Natural killer cell (primary cell): ENCODE measurements at regions not wholly inside any gene's neighbourhood (a gene's known extent, or its start where the extent isn't known, plus 50 kb on each side); places are given as distances from the start of the nearest gene placed in this dataset.

ENCODE experiments used
- ATAC-seq, 3 donors: fragments of 150-1000 bp in 2 of 3; fragments of 200-7000 bp in 1 of 3; cut with Tn5 transposase; 1 replicate in 1 of 3; 2 replicates in 2 of 3; pipeline ENCODE4 v1.10.0; 2021; ENCODE audit warnings: mild to moderate bottlenecking in 2 of 3, moderate library complexity in 2 of 3
- DNase-seq, 2 donors: peaks; one replicate each; pipeline versions ENCODE4 v3.0.0 to v3.0.0-alpha.2; 2013 to 2021; ENCODE audit warnings: mixed read lengths in 1 of 2
- H3K27ac ChIP-seq: one replicate; pipeline ENCODE4 v1.5.1; 2013; ENCODE audit warnings: mild to moderate bottlenecking, low read length
- H3K27me3 ChIP-seq: one replicate; pipeline ENCODE4 v1.6.1; 2013; ENCODE audit warnings: low read length; ENCODE audit not compliant: control insufficient read depth, insufficient read depth
- H3K36me3 ChIP-seq: one replicate; pipeline ENCODE4 v1.6.1; 2013; ENCODE audit warnings: low read length; ENCODE audit not compliant: control insufficient read depth, insufficient read depth
- H3K4me1 ChIP-seq: one replicate; pipeline ENCODE4 v1.6.1; 2013; ENCODE audit warnings: low read length; ENCODE audit not compliant: control insufficient read depth, insufficient read depth
- H3K4me3 ChIP-seq: one replicate; pipeline ENCODE4 v1.5.1; 2013; ENCODE audit warnings: low read length
- H3K9me3 ChIP-seq: one replicate; pipeline ENCODE4 v1.6.1; 2013; ENCODE audit warnings: low read length; ENCODE audit not compliant: control insufficient read depth, insufficient read depth
- H3K27ac Mint-ChIP-seq, 2 donors: one replicate each; pipeline ENCODE4 v1.8.0; 2022; ENCODE audit warnings: mild to moderate bottlenecking in 2 of 2, mixed read lengths in 2 of 2, moderate library complexity in 1 of 2
- H3K27me3 Mint-ChIP-seq, 2 donors: one replicate each; pipeline ENCODE4 v1.8.0; 2022; ENCODE audit warnings: low read depth in 2 of 2, mixed read lengths in 2 of 2
- H3K36me3 Mint-ChIP-seq: one replicate; pipeline ENCODE4 v1.8.0; 2022; ENCODE audit warnings: mixed read lengths
- H3K4me1 Mint-ChIP-seq, 2 donors: one replicate each; pipeline ENCODE4 v1.8.0; 2022; ENCODE audit warnings: mixed read lengths in 2 of 2
- H3K4me3 Mint-ChIP-seq: one replicate; pipeline ENCODE4 v1.8.0; 2022; ENCODE audit warnings: mild to moderate bottlenecking, moderate library complexity, mixed read lengths
- H3K9me3 Mint-ChIP-seq, 2 donors: one replicate each; pipeline ENCODE4 v1.8.0; 2022; ENCODE audit warnings: mixed read lengths in 2 of 2
- WGBS: methylation state at CpG from one replicate; pipeline ENCODE4 v1.1.7; 2013; ENCODE audit warnings: missing lambda C conversion rate; ENCODE audit not compliant: insufficient coverage; 5-methylcytosine and 5-hydroxymethylcytosine counted together
- intact Hi-C: fragments of 100-400 bp; cut with micrococcal nuclease; formaldehyde crosslinking; loops from one replicate; pipeline ENCODE4 v1.14.2; 2022
- TF ChIP-seq, protein P1 (sequence below): fragments of 200-600 bp; IDR thresholded peaks from one replicate; pipeline ENCODE4 v1.8.0; 2022; ENCODE audit warnings: antibody characterized with exemption

GRCh38 chr9:3012842-3013241 is 168.9 kb upstream of the PUM3 start:
- H3K4me3 ChIP-seq, result no peak overlapping the region
- H3K27ac ChIP-seq, result no peak overlapping the region
- ATAC-seq (no peak), DNase-seq (no peak)
- Mint-ChIP-seq H3K27ac (no peak overlapping the region), H3K4me1 (no peaks in the 10 kb centered on the region), H3K36me3 (no peaks in the 10 kb centered on the region), H3K9me3 (no peaks in the 10 kb centered on the region), H3K27me3 (peaks cover 0 to 3% of the 10 kb centered on the region in 2 donors), H3K4me3 (no peak overlapping the region)
- H3K9me3 ChIP-seq, result no peaks in the 10 kb centered on the region
- no peaks in the 10 kb centered on the region for H3K27me3 ChIP-seq
- H3K4me1 ChIP-seq, result no peaks in the 10 kb centered on the region
- 83% methylated on average over 5 of the region's 5 CpGs for WGBS
- TF ChIP-seq, protein P1, sequence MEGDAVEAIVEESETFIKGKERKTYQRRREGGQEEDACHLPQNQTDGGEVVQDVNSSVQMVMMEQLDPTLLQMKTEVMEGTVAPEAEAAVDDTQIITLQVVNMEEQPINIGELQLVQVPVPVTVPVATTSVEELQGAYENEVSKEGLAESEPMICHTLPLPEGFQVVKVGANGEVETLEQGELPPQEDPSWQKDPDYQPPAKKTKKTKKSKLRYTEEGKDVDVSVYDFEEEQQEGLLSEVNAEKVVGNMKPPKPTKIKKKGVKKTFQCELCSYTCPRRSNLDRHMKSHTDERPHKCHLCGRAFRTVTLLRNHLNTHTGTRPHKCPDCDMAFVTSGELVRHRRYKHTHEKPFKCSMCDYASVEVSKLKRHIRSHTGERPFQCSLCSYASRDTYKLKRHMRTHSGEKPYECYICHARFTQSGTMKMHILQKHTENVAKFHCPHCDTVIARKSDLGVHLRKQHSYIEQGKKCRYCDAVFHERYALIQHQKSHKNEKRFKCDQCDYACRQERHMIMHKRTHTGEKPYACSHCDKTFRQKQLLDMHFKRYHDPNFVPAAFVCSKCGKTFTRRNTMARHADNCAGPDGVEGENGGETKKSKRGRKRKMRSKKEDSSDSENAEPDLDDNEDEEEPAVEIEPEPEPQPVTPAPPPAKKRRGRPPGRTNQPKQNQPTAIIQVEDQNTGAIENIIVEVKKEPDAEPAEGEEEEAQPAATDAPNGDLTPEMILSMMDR, result no peak
- intact Hi-C loops, result no loop called here
- no peaks in the 10 kb centered on the region for H3K36me3 ChIP-seq

- no peak overlapping the region for H3K4me3 Mint-ChIP-seq
- no peaks in the 10 kb centered on the region for H3K9me3 ChIP-seq
- H3K36me3 Mint-ChIP-seq, result no peaks in the 10 kb centered on the region
- ATAC-seq (no peak), DNase-seq (no peak)
- TF ChIP-seq, protein P1, result no peak
- intact Hi-C loops, result no loop called here
- H3K27ac ChIP-seq, result no peak overlapping the region
- 31% methylated on average over 6 of the region's 6 CpGs for WGBS
- no peaks in the 10 kb centered on the region for H3K4me1 ChIP-seq
- H3K27me3 Mint-ChIP-seq, result peaks cover 0 to 3% of the 10 kb centered on the region in 2 donors
- H3K27me3 ChIP-seq, result no peaks in the 10 kb centered on the region
- no peak overlapping the region for H3K4me3 ChIP-seq
- H3K9me3 Mint-ChIP-seq, result no peaks in the 10 kb centered on the region
- H3K27ac Mint-ChIP-seq, result no peak overlapping the region
- no peaks in the 10 kb centered on the region for H3K36me3 ChIP-seq
- H3K4me1 Mint-ChIP-seq, result no peaks in the 10 kb centered on the region
These were observed 168.3 kb upstream of the PUM3 start for GRCh38 chr9:3012245-3012644.

DNA sequence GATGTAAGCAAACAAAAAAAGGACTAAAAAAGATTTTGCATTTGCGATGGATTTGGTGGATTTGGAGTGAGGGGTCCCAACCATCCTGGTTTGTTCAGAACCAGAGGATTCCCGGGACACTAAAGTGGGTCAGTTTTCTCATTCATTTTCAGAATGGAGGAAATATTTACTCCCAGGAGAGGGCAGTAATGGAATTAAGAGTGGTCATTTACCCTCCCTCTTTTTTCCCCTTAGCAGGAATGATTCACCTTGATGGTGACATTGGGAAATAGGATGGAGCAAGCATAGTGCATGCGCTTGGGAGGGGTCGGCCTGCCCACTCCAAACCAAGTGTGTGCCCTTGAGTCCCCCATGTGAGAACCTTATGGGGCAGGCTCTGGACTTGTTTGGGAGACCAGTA is 164.2 kb upstream of the PUM3 start:
- no peaks in the 10 kb centered on the region for H3K9me3 Mint-ChIP-seq
- H3K27me3 Mint-ChIP-seq, result no peaks in the 10 kb centered on the region
- no peaks in the 10 kb centered on the region for H3K9me3 ChIP-seq
- TF ChIP-seq, protein P1, result no peak
- H3K4me1 ChIP-seq, result no peaks in the 10 kb centered on the region
- intact Hi-C loops, result no loop called here
- H3K27ac Mint-ChIP-seq, result no peak overlapping the region
- H3K4me3 ChIP-seq, result no peak overlapping the region
- DNase-seq (no peak), ATAC-seq (no peak)
- WGBS, result 94% methylated on average over 4 of the region's 4 CpGs
- H3K36me3 Mint-ChIP-seq, result no peaks in the 10 kb centered on the region
- no peaks in the 10 kb centered on the region for H3K36me3 ChIP-seq
- H3K4me3 Mint-ChIP-seq, result no peak overlapping the region
- H3K4me1 Mint-ChIP-seq, result no peaks in the 10 kb centered on the region
- H3K27ac ChIP-seq, result no peak overlapping the region
- no peaks in the 10 kb centered on the region for H3K27me3 ChIP-seq

- intact Hi-C loops, result no loop called here
- no peaks in the 10 kb centered on the region for H3K4me1 ChIP-seq
- H3K9me3 ChIP-seq, result no peaks in the 10 kb centered on the region
- no peaks in the 10 kb centered on the region for H3K27me3 ChIP-seq
- Mint-ChIP-seq H3K4me1 (no peaks in the 10 kb centered on the region), H3K4me3 (no peak overlapping the region), H3K36me3 (no peaks in the 10 kb centered on the region), H3K9me3 (no peaks in the 10 kb centered on the region), H3K27me3 (no peaks in the 10 kb centered on the region), H3K27ac (no peak overlapping the region)
- DNase-seq, result no peak
- 92% methylated on average over 1 of the region's 1 CpG for WGBS
- no peak overlapping the region for H3K27ac ChIP-seq
- TF ChIP-seq, protein P1, result no peak
- no peak for ATAC-seq
- no peaks in the 10 kb centered on the region for H3K36me3 ChIP-seq
- H3K4me3 ChIP-seq, result no peak overlapping the region
These were observed 163.4 kb upstream of the PUM3 start for GRCh38 chr9:3007326-3007725.
